ENCODE measurements at regions not wholly inside any gene's neighbourhood (a gene's known extent, or its start where the extent isn't known, plus 50 kb on each side); places are given as distances from the start of the nearest gene placed in this dataset.

DNA sequence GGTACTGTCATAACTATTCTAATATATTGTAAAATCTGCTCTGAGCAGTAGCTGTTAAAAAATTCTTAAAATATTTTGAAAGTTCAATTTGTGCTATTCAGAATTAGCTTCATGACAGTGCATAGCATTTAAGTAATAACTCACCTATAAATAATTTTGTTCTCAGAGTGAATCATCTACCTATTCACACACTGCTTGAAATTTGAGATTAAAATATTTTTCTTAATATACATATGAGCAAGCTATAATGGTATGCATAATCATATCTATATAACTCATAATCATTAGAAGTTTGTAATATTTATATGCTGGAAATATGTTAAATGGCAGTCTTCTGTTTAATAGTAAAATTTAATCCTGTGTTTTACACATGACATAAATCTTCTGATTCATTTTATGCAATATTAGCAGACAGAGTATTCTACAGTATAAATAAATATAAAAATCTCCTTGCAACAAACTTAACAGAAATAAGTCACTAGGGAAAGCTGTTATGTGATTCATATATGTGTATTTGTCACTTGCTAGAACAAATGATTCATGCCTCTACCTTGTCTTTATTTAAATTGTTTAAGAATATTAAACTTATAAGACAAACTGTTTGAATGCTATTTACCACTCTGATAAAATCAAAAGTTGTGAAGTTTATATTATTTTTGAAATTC is 710.8 kb downstream of the PLOD2 start:
- TF ChIP-seq, protein P1, sequence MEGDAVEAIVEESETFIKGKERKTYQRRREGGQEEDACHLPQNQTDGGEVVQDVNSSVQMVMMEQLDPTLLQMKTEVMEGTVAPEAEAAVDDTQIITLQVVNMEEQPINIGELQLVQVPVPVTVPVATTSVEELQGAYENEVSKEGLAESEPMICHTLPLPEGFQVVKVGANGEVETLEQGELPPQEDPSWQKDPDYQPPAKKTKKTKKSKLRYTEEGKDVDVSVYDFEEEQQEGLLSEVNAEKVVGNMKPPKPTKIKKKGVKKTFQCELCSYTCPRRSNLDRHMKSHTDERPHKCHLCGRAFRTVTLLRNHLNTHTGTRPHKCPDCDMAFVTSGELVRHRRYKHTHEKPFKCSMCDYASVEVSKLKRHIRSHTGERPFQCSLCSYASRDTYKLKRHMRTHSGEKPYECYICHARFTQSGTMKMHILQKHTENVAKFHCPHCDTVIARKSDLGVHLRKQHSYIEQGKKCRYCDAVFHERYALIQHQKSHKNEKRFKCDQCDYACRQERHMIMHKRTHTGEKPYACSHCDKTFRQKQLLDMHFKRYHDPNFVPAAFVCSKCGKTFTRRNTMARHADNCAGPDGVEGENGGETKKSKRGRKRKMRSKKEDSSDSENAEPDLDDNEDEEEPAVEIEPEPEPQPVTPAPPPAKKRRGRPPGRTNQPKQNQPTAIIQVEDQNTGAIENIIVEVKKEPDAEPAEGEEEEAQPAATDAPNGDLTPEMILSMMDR (conservative IDR thresholded peaks at IDR 0.05 in 1 of 2, IDR thresholded peaks at IDR 0.05 in 1 of 2; ENCODE audit: extremely low read depth in 1 of 2, insufficient read depth in 1 of 2, low read depth in 1 of 2, low read length in 2 of 2) = no peak
- TF ChIP-seq EZH2 (IDR thresholded peaks at IDR 0.05; ENCODE audit: borderline replicate concordance, low read length) = no peak
